A549 (cell line): ENCODE measurements at regions not wholly inside any gene's neighbourhood (a gene's known extent, or its start where the extent isn't known, plus 50 kb on each side); places are given as distances from the start of the nearest gene placed in this dataset.

ENCODE experiments used
- CHD4 ChIP-seq: fragments of 200-600 bp; sonication (generic); IDR thresholded peaks from 2 replicates; pipeline ENCODE4 v1.6.1; 2016; ENCODE audit warnings: antibody characterized with exemption, mild to moderate bottlenecking, borderline replicate concordance
- CTCF ChIP-seq: fragments of >200 bp; sonication (Bioruptor Twin); formaldehyde crosslinking; IDR thresholded peaks from 3 replicates; pipeline ENCODE4 v1.5.1; 2016

- TF ChIP-seq CTCF (no peak), CHD4 (no peak)
Observed at GRCh38 chr2:14781142-14781541, 148.6 kb downstream of the LRATD1 start.
